ENCODE measurements at regions not wholly inside any gene's neighbourhood (a gene's known extent, or its start where the extent isn't known, plus 50 kb on each side); places are given as distances from the start of the nearest gene placed in this dataset.

DNA sequence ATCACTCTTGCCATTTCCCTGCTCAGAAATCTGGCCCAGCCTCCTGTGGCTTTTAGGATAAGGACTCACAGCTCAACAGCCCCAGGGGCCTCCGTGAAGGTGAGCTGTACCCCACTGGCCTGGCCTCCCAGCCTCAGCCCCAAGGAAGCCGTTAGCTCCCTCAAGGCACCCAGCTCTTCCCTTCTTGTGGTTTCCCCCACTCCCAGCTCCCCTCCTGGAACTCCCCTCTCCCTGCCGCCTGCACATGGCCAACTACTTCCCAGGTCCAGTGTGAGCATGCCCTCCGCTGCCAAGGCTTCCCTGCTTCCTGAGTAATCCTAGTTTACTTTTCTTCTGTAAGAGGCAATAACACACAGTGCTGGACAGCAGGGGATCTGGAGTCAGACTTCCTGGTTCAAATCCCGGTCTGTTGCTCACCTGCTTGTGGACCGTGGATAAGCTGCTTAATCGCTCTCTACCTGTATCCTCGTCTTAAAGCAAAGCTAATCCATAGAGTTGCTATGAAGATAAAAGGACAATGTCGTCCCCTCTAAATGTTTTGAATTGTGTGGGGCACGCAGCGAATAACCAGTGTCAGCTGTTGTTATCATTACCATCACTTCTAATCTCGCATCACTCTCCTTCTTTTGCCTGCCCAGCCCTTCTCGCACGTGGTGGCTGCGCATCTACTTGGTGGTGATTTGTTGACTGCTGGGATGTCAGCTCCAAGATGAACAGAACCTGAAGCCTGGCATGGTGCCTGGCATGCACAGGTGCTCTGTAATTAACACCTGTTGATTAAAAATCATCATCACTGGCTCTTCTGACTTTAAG lies 86.6 kb downstream of the C5orf15 start:
- TF ChIP-seq, protein P1, sequence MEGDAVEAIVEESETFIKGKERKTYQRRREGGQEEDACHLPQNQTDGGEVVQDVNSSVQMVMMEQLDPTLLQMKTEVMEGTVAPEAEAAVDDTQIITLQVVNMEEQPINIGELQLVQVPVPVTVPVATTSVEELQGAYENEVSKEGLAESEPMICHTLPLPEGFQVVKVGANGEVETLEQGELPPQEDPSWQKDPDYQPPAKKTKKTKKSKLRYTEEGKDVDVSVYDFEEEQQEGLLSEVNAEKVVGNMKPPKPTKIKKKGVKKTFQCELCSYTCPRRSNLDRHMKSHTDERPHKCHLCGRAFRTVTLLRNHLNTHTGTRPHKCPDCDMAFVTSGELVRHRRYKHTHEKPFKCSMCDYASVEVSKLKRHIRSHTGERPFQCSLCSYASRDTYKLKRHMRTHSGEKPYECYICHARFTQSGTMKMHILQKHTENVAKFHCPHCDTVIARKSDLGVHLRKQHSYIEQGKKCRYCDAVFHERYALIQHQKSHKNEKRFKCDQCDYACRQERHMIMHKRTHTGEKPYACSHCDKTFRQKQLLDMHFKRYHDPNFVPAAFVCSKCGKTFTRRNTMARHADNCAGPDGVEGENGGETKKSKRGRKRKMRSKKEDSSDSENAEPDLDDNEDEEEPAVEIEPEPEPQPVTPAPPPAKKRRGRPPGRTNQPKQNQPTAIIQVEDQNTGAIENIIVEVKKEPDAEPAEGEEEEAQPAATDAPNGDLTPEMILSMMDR (conservative IDR thresholded peaks at IDR 0.05; ENCODE audit: low read length), result no peak
- TF ChIP-seq EZH2phosphoT487 (IDR thresholded peaks at IDR 0.05; ENCODE audit: borderline replicate concordance, low read depth, low read length), result no peak

Data from OCI-LY7 (cell line).